Astrocyte (in vitro differentiated cells and primary cell): ENCODE measurements at regions not wholly inside any gene's neighbourhood (a gene's known extent, or its start where the extent isn't known, plus 50 kb on each side); places are given as distances from the start of the nearest gene placed in this dataset.

Source experiments
- DNase-seq: peaks from one replicate; pipeline ENCODE4 v3.0.0-alpha.2; 2010; ENCODE audit warnings: low read depth
- FAIRE-seq: peaks from 2 replicates; lab custom pipeline; 2011; peaks lifted over from hg19 to GRCh38; lab: Jason Lieb, UNC
- H2AFZ ChIP-seq: 2 replicates; pipeline ENCODE4 v1.6.0; 2012; ENCODE audit warnings: low read depth, low read length, inconsistent platforms
- H3K27ac ChIP-seq: 2 replicates; pipeline ENCODE4 v1.5.1; 2011; ENCODE audit warnings: low read depth, low read length, inconsistent platforms
- H3K27me3 ChIP-seq: 2 replicates; pipeline ENCODE4 v1.6.0; 2011; ENCODE audit warnings: low read length, inconsistent platforms; ENCODE audit not compliant: insufficient read depth
- H3K36me3 ChIP-seq: 2 replicates; pipeline ENCODE4 v1.5.1; 2011; ENCODE audit warnings: low read length, inconsistent platforms; ENCODE audit not compliant: insufficient read depth
- H3K4me1 ChIP-seq: 2 replicates; pipeline ENCODE4 v1.5.1; 2011; ENCODE audit warnings: low read length, inconsistent platforms; ENCODE audit not compliant: insufficient read depth
- H3K4me2 ChIP-seq: 2 replicates; pipeline ENCODE4 v1.6.0; 2012; ENCODE audit warnings: low read length, inconsistent platforms
- H3K4me3 ChIP-seq: 2 replicates; pipeline ENCODE4 v1.5.1; 2011; ENCODE audit warnings: low read depth, mild to moderate bottlenecking, low read length, inconsistent platforms; ENCODE audit not compliant: insufficient read depth
- H3K79me2 ChIP-seq: 2 replicates; pipeline ENCODE4 v1.6.0; 2012; ENCODE audit warnings: mild to moderate bottlenecking, low read length, inconsistent platforms; ENCODE audit not compliant: insufficient read depth
- H3K9ac ChIP-seq: 2 replicates; pipeline ENCODE4 v1.6.0; 2012; ENCODE audit warnings: mild to moderate bottlenecking, low read length, inconsistent platforms
- H3K9me3 ChIP-seq: 2 replicates; pipeline ENCODE4 v1.5.1; 2012; ENCODE audit warnings: low read depth, mild to moderate bottlenecking, low read length, inconsistent platforms; ENCODE audit not compliant: insufficient read depth
- H4K20me1 ChIP-seq: 2 replicates; pipeline ENCODE4 v1.6.0; 2012; ENCODE audit warnings: low read length, inconsistent platforms; ENCODE audit not compliant: insufficient read depth
- H3K27ac Mint-ChIP-seq: one replicate; pipeline ENCODE4 v1.8.0; 2021; ENCODE audit warnings: mild to moderate bottlenecking, mixed read lengths; ENCODE audit not compliant: unreplicated experiment
- H3K27me3 Mint-ChIP-seq: one replicate; pipeline ENCODE4 v1.8.0; 2021; ENCODE audit warnings: low read depth, mixed read lengths; ENCODE audit not compliant: unreplicated experiment
- H3K36me3 Mint-ChIP-seq: one replicate; pipeline ENCODE4 v1.8.0; 2021; ENCODE audit warnings: low read depth, mixed read lengths; ENCODE audit not compliant: unreplicated experiment
- H3K4me1 Mint-ChIP-seq: one replicate; pipeline ENCODE4 v1.8.0; 2021; ENCODE audit warnings: low read depth, mixed read lengths; ENCODE audit not compliant: unreplicated experiment
- H3K4me3 Mint-ChIP-seq: one replicate; pipeline ENCODE4 v1.8.0; 2021; ENCODE audit warnings: mild to moderate bottlenecking, moderate library complexity, mixed read lengths; ENCODE audit not compliant: unreplicated experiment
- H3K9me3 Mint-ChIP-seq: one replicate; pipeline ENCODE4 v1.8.0; 2021; ENCODE audit warnings: mild to moderate bottlenecking, mixed read lengths; ENCODE audit not compliant: unreplicated experiment
- EZH2 ChIP-seq: IDR thresholded peaks from 2 replicates; pipeline ENCODE4 v1.6.1; 2012; ENCODE audit warnings: mild to moderate bottlenecking, low read length, inconsistent platforms; ENCODE audit not compliant: insufficient read depth
- TF ChIP-seq, protein P1 (sequence below): IDR thresholded peaks from 2 replicates; pipeline ENCODE4 v1.5.1; 2011; ENCODE audit warnings: low read depth, mild to moderate bottlenecking, inconsistent platforms, low read length, moderate library complexity; ENCODE audit not compliant: insufficient read depth

GRCh38 chr13:80035096-80035495 is 305.8 kb downstream of the SPRY2 start:
- H3K36me3 ChIP-seq = no peaks in the 10 kb centered on the region
- no peaks in the 10 kb centered on the region for H3K27me3 Mint-ChIP-seq
- H3K4me2 ChIP-seq = no peak overlapping the region
- H3K4me3 Mint-ChIP-seq = no peak overlapping the region
- H3K4me3 ChIP-seq = no peak overlapping the region
- DNase-seq (no peak), FAIRE-seq (no peak)
- no peak overlapping the region for H2AFZ ChIP-seq
- no peaks in the 10 kb centered on the region for H4K20me1 ChIP-seq
- H3K36me3 Mint-ChIP-seq = no peaks in the 10 kb centered on the region
- peaks cover 27% of the 10 kb centered on the region for H3K4me1 Mint-ChIP-seq
- H3K27ac ChIP-seq = no peak overlapping the region
- H3K4me1 ChIP-seq = peaks cover 26% of the 10 kb centered on the region
- no peak overlapping the region for H3K9ac ChIP-seq
- H3K79me2 ChIP-seq = no peaks in the 10 kb centered on the region
- H3K9me3 Mint-ChIP-seq = no peaks in the 10 kb centered on the region
- H3K9me3 ChIP-seq = no peaks in the 10 kb centered on the region
- no peak for TF ChIP-seq EZH2
- TF ChIP-seq, protein P1, sequence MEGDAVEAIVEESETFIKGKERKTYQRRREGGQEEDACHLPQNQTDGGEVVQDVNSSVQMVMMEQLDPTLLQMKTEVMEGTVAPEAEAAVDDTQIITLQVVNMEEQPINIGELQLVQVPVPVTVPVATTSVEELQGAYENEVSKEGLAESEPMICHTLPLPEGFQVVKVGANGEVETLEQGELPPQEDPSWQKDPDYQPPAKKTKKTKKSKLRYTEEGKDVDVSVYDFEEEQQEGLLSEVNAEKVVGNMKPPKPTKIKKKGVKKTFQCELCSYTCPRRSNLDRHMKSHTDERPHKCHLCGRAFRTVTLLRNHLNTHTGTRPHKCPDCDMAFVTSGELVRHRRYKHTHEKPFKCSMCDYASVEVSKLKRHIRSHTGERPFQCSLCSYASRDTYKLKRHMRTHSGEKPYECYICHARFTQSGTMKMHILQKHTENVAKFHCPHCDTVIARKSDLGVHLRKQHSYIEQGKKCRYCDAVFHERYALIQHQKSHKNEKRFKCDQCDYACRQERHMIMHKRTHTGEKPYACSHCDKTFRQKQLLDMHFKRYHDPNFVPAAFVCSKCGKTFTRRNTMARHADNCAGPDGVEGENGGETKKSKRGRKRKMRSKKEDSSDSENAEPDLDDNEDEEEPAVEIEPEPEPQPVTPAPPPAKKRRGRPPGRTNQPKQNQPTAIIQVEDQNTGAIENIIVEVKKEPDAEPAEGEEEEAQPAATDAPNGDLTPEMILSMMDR = no peak
- no peak overlapping the region for H3K27ac Mint-ChIP-seq
- no peaks in the 10 kb centered on the region for H3K27me3 ChIP-seq

- Histone ChIP-seq H3K4me3 (no peak overlapping the region), H3K27ac (no peak overlapping the region), H3K4me1 (peaks cover 22% of the 10 kb centered on the region), H2AFZ (no peak overlapping the region), H3K9ac (no peak overlapping the region), H3K27me3 (no peaks in the 10 kb centered on the region), H4K20me1 (no peaks in the 10 kb centered on the region), H3K9me3 (no peaks in the 10 kb centered on the region), H3K79me2 (no peaks in the 10 kb centered on the region), H3K36me3 (no peaks in the 10 kb centered on the region), H3K4me2 (no peak overlapping the region)
- Mint-ChIP-seq H3K9me3 (no peaks in the 10 kb centered on the region), H3K36me3 (no peaks in the 10 kb centered on the region), H3K27me3 (no peaks in the 10 kb centered on the region), H3K27ac (no peak overlapping the region), H3K4me1 (peaks cover 24% of the 10 kb centered on the region), H3K4me3 (no peak overlapping the region)
- no peak for DNase-seq
- no peak for FAIRE-seq
- TF ChIP-seq EZH2 = no peak
- TF ChIP-seq, protein P1 = no peak
Observed at GRCh38 chr13:80033951-80034350, 307.0 kb downstream of the SPRY2 start.

GRCh38 chr13:80033286-80033685 is 307.6 kb downstream of the SPRY2 start:
- Mint-ChIP-seq H3K27ac (no peak overlapping the region), H3K9me3 (no peaks in the 10 kb centered on the region), H3K4me3 (no peak overlapping the region), H3K27me3 (no peaks in the 10 kb centered on the region), H3K4me1 (peaks cover 17% of the 10 kb centered on the region), H3K36me3 (no peaks in the 10 kb centered on the region)
- Histone ChIP-seq H3K9me3 (no peaks in the 10 kb centered on the region), H3K36me3 (no peaks in the 10 kb centered on the region), H3K27ac (no peak overlapping the region), H3K4me2 (no peak overlapping the region), H4K20me1 (no peaks in the 10 kb centered on the region), H3K9ac (no peak overlapping the region), H3K4me3 (no peak overlapping the region), H2AFZ (no peak overlapping the region), H3K4me1 (peaks cover 15% of the 10 kb centered on the region), H3K27me3 (no peaks in the 10 kb centered on the region), H3K79me2 (no peaks in the 10 kb centered on the region)
- DNase-seq (no peak), FAIRE-seq (peak; percentile 43)
- TF ChIP-seq EZH2 = no peak
- TF ChIP-seq, protein P1 = no peak
